ENCODE measurements at regions not wholly inside any gene's neighbourhood (a gene's known extent, or its start where the extent isn't known, plus 50 kb on each side); places are given as distances from the start of the nearest gene placed in this dataset.
"Not testable (repeated sequence)": the region's sequence is repeated elsewhere in the genome, so short reads cannot be mapped to it uniquely, and the experiment has no call there.

DNA sequence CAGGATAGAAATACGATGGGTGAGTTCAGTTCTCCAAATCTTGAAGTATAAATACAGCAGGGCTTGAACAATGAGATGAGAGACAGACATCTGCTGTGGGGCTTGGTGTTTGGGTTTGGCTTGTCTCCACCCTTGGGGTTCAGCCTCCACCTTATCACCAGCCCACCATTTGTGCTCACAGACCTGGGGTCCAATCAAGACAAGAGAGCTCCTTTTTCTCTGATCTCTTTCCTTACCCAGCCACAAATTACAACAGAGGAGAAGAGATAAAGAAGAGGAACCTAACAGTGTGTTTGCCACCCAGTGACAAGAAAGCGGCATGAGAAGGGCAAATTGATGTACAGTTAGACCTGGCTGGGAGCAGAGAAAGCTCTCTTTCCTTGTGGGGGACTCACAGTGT is 204.5 kb upstream of the CXCR4 start:
- no peak for DNase-seq (ENCODE audit: low read depth)
- no peak overlapping the region for H3K4me3 ChIP-seq (ENCODE audit: low read depth, low read length)
- TF ChIP-seq, protein P1, sequence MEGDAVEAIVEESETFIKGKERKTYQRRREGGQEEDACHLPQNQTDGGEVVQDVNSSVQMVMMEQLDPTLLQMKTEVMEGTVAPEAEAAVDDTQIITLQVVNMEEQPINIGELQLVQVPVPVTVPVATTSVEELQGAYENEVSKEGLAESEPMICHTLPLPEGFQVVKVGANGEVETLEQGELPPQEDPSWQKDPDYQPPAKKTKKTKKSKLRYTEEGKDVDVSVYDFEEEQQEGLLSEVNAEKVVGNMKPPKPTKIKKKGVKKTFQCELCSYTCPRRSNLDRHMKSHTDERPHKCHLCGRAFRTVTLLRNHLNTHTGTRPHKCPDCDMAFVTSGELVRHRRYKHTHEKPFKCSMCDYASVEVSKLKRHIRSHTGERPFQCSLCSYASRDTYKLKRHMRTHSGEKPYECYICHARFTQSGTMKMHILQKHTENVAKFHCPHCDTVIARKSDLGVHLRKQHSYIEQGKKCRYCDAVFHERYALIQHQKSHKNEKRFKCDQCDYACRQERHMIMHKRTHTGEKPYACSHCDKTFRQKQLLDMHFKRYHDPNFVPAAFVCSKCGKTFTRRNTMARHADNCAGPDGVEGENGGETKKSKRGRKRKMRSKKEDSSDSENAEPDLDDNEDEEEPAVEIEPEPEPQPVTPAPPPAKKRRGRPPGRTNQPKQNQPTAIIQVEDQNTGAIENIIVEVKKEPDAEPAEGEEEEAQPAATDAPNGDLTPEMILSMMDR (IDR thresholded peaks at IDR 0.05; ENCODE audit: insufficient read depth, low read length), result no peak

DNA sequence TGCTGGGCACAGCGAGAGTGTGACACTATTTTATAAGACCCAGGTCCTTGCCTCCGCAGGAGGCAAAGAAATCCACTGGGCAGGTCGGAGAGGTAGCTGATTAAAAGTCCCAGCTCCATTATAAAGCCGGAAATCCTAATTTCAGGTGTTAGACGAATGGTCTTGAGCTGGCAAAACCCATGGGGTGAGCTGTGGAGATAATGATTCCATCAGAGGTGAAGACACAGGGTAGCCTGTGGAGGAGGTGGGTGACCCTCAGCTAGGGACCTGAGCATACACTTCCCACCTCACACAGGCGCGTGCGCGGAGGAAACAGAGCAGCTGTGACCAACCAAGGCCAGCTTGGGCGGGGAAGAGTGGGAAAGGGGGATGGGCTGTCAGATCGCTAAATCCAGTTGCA is 201.7 kb upstream of the CXCR4 start:
- H3K4me3 ChIP-seq (ENCODE audit: low read depth, low read length), result no peak overlapping the region
- TF ChIP-seq, protein P1 (IDR thresholded peaks at IDR 0.05; ENCODE audit: insufficient read depth, low read length), result no peak
- no peak for DNase-seq (ENCODE audit: low read depth)

DNA sequence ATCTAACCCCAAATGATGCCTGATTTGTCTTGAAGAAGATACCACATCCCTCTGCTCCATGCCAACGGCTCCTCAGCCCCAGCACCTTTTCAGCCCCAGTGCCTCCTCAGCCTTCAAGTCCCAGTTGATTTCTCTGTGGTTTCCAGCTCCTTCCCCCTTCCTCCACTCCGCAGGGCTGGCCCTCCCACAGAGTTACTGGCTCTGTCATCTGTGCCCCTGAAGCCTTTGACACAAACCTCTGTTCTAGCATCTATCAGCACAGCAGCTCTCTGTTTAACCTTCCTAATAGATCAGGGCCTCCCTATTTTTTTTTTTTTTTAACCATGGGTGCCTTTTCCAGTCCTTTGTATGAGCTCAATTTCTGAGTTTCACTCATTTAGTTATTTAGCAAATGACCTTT is 201.3 kb upstream of the CXCR4 start:
- no peak for DNase-seq (ENCODE audit: low read depth)
- no peak overlapping the region for H3K4me3 ChIP-seq (ENCODE audit: low read depth, low read length)
- TF ChIP-seq, protein P1 (IDR thresholded peaks at IDR 0.05; ENCODE audit: insufficient read depth, low read length), result no peak

DNA sequence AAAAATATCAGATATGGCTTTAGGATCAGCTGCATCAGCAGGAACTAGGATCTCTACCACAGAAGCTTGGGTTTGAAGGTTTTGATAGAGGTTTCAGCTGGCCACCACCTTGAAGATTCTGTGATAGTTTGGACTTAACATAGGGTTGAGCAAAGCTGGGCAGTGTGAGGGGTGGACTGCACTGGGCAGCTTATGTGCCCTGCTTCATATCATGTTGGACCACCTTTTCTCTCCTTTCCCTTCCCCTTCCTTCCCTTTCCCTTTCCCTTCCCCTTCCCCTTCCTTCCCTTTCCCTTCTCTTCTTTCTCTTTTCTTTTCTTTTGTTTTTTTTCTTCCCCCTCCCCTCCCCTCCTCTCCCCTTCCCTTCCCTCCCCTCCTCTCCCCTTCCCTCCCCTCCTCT is 196.3 kb upstream of the CXCR4 start:
- H3K4me3 ChIP-seq (ENCODE audit: low read depth, low read length), result no peak overlapping the region
- no peak for DNase-seq (ENCODE audit: low read depth)
- TF ChIP-seq, protein P1 (IDR thresholded peaks at IDR 0.05; ENCODE audit: insufficient read depth, low read length), result no peak

DNA sequence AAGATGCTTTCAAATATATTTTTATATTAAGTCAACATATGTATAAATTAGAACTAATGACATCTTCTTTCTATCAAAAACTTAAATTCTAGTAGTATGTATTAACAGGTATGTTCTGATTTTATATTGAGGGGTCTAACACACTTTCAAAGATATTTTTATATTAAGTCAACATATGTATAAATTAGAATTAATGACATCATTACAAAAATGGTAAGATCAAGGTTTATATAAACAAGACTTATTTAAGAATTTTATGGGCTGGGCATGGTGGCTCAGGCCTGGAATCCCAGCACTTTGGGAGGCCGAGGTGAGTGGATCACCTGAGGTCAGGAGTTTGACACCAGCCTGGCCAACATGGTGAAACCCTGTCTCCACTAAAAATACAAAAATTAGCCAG is 194.6 kb upstream of the CXCR4 start:
- DNase-seq (ENCODE audit: low read depth), result not testable (repeated sequence)

DNA sequence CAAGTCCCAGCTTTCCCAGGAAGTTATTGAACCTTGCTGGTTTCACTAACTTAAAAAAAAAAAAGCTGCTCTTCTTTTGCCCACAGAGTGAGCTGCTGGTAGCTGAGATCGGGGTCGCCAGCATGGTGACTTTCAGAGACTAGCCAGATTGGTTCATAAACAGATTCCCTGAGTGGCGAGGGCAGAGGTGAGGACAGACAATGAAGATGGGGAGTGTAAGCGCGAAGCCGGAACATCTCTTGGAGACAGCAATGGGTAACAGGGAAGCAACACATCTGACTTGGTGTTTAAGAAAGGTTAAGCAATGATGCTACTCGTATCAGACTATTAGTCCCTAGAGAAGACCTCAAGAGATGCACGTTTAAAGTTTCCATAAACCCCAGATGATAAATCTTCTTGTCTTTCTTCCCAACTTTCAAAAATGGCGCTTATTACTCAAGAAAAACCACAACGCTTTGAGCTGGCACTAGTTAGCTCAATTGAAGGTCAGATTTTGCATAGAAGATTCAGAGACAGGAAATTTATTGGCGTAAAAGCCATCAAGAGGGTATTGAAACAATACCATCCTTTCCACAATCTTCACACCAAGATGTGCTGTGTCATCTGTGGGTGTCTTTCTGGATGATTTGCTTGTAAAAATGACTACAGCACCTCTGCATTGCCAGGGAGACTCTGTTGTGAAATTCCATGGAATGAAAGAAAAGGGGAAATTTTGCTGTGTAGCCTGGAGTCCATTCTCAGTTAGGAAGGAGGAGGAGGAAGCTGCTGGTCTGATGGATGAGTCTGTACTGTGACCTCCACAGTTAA is 193.1 kb upstream of the CXCR4 start:
- no peak for DNase-seq (ENCODE audit: low read depth)
- H3K4me3 ChIP-seq (ENCODE audit: low read depth, low read length), result no peak overlapping the region
- TF ChIP-seq, protein P1 (IDR thresholded peaks at IDR 0.05; ENCODE audit: insufficient read depth, low read length), result no peak

More for the DNA sequence above, 194.6 kb upstream of the CXCR4 start:
- H3K4me3 ChIP-seq (ENCODE audit: low read depth, low read length), result not testable (repeated sequence)

DNA sequence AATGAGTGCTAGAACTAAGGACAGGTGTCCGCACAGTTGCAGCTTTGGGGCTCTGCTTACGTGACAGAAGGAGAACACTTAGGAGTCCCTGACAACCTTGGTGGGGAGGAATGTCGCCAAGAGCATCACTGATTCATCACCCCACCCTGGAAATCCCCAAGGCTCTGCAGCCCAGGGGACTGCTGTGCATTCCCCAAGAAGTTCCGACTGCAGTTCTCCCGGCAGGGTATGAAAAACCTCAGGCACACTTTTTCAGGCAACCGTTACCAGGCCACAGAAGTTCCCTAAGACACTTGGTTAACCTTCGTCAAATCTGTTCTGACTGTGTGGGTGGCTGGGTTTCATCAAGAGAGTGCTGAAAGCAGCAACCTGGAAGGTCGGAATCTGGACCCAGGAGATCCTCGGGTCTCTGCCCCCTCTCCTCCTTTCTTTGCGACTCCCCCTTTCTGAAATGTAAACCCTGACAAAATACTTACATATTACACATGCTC is 192.1 kb upstream of the CXCR4 start:
- no peak overlapping the region for H3K4me3 ChIP-seq (ENCODE audit: low read depth, low read length)
- no peak for DNase-seq (ENCODE audit: low read depth)
- TF ChIP-seq, protein P1 (IDR thresholded peaks at IDR 0.05; ENCODE audit: insufficient read depth, low read length), result no peak
